OCI-LY7 (cell line): ENCODE measurements at regions not wholly inside any gene's neighbourhood (a gene's known extent, or its start where the extent isn't known, plus 50 kb on each side); places are given as distances from the start of the nearest gene placed in this dataset.
A peak's percentile ranks its signal among the peaks of the same experiment; 100 is the strongest.

Source experiments
- BruUV-seq: library from RNA; stranded (reverse); fragments of 400-500 nt; replicated peaks from 2 replicates; lab custom pipeline; 2021; lab: Mats Ljungman, UMichigan
- CTCF ChIA-PET: fragments of 300-600 bp; sonication (Branson Sonifier 250); formaldehyde crosslinking; loops from one replicate; lab custom pipeline; 2022; ENCODE audit warnings: antibody characterized with exemption; ENCODE audit not compliant: unreplicated experiment; lab: Charles Lee
- POLR2A ChIA-PET: fragments of 300-600 bp; sonication (Branson Sonifier 250); formaldehyde crosslinking; loops from one replicate; lab custom pipeline; 2022; ENCODE audit warnings: antibody characterized with exemption; lab: Charles Lee
- DNase-seq: peaks from one replicate; pipeline ENCODE4 v3.0.0-alpha.2; 2015; ENCODE audit warnings: low spot score
- H2AFZ ChIP-seq: fragments of 200-600 bp; sonication (generic), shearing (Covaris generic); 2 replicates; pipeline ENCODE4 v1.6.1; 2014; ENCODE audit warnings: mild to moderate bottlenecking, antibody characterized with exemption, low read length, moderate library complexity
- H3K27ac ChIP-seq: fragments of 200-600 bp; sonication (generic); 2 replicates; pipeline ENCODE4 v1.5.1; 2014; ENCODE audit warnings: mixed run types, low read depth, mild to moderate bottlenecking, moderate library complexity, low read length, inconsistent platforms; ENCODE audit not compliant: poor library complexity, severe bottlenecking
- H3K36me3 ChIP-seq: fragments of 200-600 bp; sonication (generic); 2 replicates; pipeline ENCODE4 v1.6.1; 2014; ENCODE audit warnings: mild to moderate bottlenecking, antibody characterized with exemption, low read length, moderate library complexity, mixed read lengths; ENCODE audit not compliant: insufficient read depth
- H3K4me1 ChIP-seq: fragments of 200-600 bp; sonication (generic); 2 replicates; pipeline ENCODE4 v1.5.1; 2014; ENCODE audit warnings: mild to moderate bottlenecking, low read length; ENCODE audit not compliant: insufficient read depth, poor library complexity, severe bottlenecking
- H3K4me2 ChIP-seq: fragments of 200-600 bp; sonication (generic); 2 replicates; pipeline ENCODE4 v1.6.1; 2014; ENCODE audit warnings: mild to moderate bottlenecking, low read length
- H3K4me3 ChIP-seq: fragments of 200-600 bp; sonication (generic); 2 replicates; pipeline ENCODE4 v1.5.1; 2014; ENCODE audit warnings: mild to moderate bottlenecking, low read depth, low read length; ENCODE audit not compliant: poor library complexity, severe bottlenecking
- H3K79me2 ChIP-seq: fragments of 200-600 bp; sonication (generic); 2 replicates; pipeline ENCODE4 v1.6.1; 2016; ENCODE audit warnings: low read depth, mild to moderate bottlenecking, low read length, moderate library complexity, mixed read lengths; ENCODE audit not compliant: insufficient read depth
- H3K9me2 ChIP-seq: fragments of 200-600 bp; sonication (generic); 2 replicates; pipeline ENCODE4 v1.6.1; 2016; ENCODE audit warnings: mild to moderate bottlenecking, low read length, mixed read lengths; ENCODE audit not compliant: insufficient read depth
- H3K9me3 ChIP-seq: fragments of 200-600 bp; sonication (generic); 2 replicates; pipeline ENCODE4 v1.6.1; 2014; ENCODE audit warnings: mild to moderate bottlenecking, mixed run types, low read length, mixed read lengths
- H4K20me1 ChIP-seq: fragments of 200-600 bp; sonication (generic); 2 replicates; pipeline ENCODE4 v1.6.1; 2014; ENCODE audit warnings: mild to moderate bottlenecking, antibody characterized with exemption, low read length, moderate library complexity, mixed read lengths; ENCODE audit not compliant: insufficient read depth
- CTCF ChIP-seq: fragments of 200-600 bp; sonication (generic); conservative IDR thresholded peaks from 2 replicates; pipeline ENCODE4 v1.5.1; 2014; ENCODE audit warnings: mild to moderate bottlenecking, antibody characterized with exemption, low read length, moderate library complexity, mixed read lengths
- EZH2phosphoT487 ChIP-seq: fragments of 200-600 bp; sonication (generic); IDR thresholded peaks from 2 replicates; pipeline ENCODE4 v1.6.1; 2018; ENCODE audit warnings: low read depth, borderline replicate concordance, mild to moderate bottlenecking, mixed run types, antibody characterized with exemption, low read length, moderate library complexity, mixed read lengths
- intact Hi-C: fragments of 100-400 bp; cut with micrococcal nuclease; formaldehyde crosslinking; loops from one replicate; pipeline ENCODE4 v1.10.0; 2022; ENCODE audit not compliant: unreplicated experiment

DNA sequence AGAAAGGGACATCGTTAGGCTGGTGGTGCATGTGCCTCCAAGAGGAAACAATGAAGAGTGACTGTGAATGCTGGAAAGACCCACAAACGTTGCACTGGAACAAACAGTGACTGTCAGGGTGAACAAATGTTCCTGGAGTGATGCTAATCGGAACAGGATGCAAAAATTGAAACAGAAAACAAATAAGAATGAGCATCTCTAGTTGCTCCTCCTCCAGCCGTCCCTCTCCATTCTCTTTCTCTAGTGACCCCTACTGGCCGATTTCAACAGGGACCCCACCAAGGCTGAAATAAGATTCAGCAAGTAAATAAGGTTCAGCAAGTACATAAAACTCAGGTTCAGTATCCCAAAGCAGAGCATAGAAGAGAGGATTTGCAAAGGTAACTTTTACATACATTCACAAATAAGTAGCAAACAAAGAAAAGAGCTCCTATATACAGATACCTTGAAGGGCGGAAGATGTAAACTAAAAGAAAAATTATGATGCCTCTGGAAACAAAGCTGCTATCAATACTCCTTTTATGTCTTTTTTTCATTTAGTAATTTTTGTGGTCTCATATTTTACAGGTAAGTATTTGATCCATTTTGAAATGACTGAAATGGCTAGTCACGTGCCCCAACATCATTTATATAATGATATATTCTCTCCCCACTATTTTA is 836.1 kb upstream of the ADAMTS5 start:
- peak; percentile 4 for DNase-seq

GRCh38 chr21:27799861-27800260 is 833.0 kb upstream of the ADAMTS5 start:
- H3K27ac ChIP-seq = no peak overlapping the region
- H3K4me2 ChIP-seq = no peak overlapping the region
- no peak for TF ChIP-seq EZH2phosphoT487
- TF ChIP-seq CTCF = no peak
- H3K4me1 ChIP-seq = no peaks in the 10 kb centered on the region
- no peak overlapping the region for H3K4me3 ChIP-seq
- no TSS peak for BruUV-seq
- H3K36me3 ChIP-seq = no peaks in the 10 kb centered on the region
- no peaks in the 10 kb centered on the region for H3K79me2 ChIP-seq
- no peaks in the 10 kb centered on the region for H4K20me1 ChIP-seq
- no peak overlapping the region for H2AFZ ChIP-seq
- CTCF ChIA-PET = no interaction called here
- no peaks in the 10 kb centered on the region for H3K9me3 ChIP-seq
- intact Hi-C loops = no loop called here
- POLR2A ChIA-PET = no interaction called here
- DNase-seq = no peak
- H3K9me2 ChIP-seq = no peaks in the 10 kb centered on the region

More for the DNA sequence above, 836.1 kb upstream of the ADAMTS5 start:
- Histone ChIP-seq H3K9me3 (no peaks in the 10 kb centered on the region), H3K27ac (no peak overlapping the region), H4K20me1 (no peaks in the 10 kb centered on the region), H3K36me3 (no peaks in the 10 kb centered on the region), H3K9me2 (no peaks in the 10 kb centered on the region), H3K4me3 (no peak overlapping the region), H2AFZ (no peak overlapping the region), H3K79me2 (no peaks in the 10 kb centered on the region), H3K4me1 (no peaks in the 10 kb centered on the region), H3K4me2 (no peak overlapping the region)
- intact Hi-C loops = no loop called here
- TF ChIP-seq EZH2phosphoT487 (no peak), CTCF (peak; percentile 76)
- BruUV-seq = no TSS peak
- ChIA-PET CTCF (no interaction called here), POLR2A (interaction anchor here (0.6 to 0.7 kb wide), 2 partner anchors 167 to 1014 kb away, joined by 3 read pairs; no protein-coding TSS in a partner anchor)

- intact Hi-C loops = no loop called here
- no peak for TF ChIP-seq CTCF
- TF ChIP-seq EZH2phosphoT487 = no peak
- Histone ChIP-seq H3K27ac (no peak overlapping the region), H3K9me3 (no peaks in the 10 kb centered on the region), H3K36me3 (no peaks in the 10 kb centered on the region), H3K4me1 (no peaks in the 10 kb centered on the region), H3K79me2 (no peaks in the 10 kb centered on the region), H3K4me3 (no peak overlapping the region), H2AFZ (no peak overlapping the region), H3K4me2 (no peak overlapping the region), H3K9me2 (no peaks in the 10 kb centered on the region), H4K20me1 (no peaks in the 10 kb centered on the region)
- no TSS peak for BruUV-seq
- no peak for DNase-seq
- POLR2A ChIA-PET = interaction anchor here (0.7 kb wide), 1 partner anchor 916 kb away, joined by 5 read pairs; no protein-coding TSS in a partner anchor
- CTCF ChIA-PET = no interaction called here
Observed at GRCh38 chr21:27796106-27796505, 829.2 kb upstream of the ADAMTS5 start.
